ENCODE measurements at regions not wholly inside any gene's neighbourhood (a gene's known extent, or its start where the extent isn't known, plus 50 kb on each side); places are given as distances from the start of the nearest gene placed in this dataset.

GRCh38 chr11:45597097-45597496 lies 68.3 kb downstream of the CHST1 start:
- DNase-seq (ENCODE audit: low spot score) = no peak

GRCh38 chr11:45596571-45596970 lies 68.9 kb downstream of the CHST1 start:
- DNase-seq (ENCODE audit: low spot score) = no peak

DNA sequence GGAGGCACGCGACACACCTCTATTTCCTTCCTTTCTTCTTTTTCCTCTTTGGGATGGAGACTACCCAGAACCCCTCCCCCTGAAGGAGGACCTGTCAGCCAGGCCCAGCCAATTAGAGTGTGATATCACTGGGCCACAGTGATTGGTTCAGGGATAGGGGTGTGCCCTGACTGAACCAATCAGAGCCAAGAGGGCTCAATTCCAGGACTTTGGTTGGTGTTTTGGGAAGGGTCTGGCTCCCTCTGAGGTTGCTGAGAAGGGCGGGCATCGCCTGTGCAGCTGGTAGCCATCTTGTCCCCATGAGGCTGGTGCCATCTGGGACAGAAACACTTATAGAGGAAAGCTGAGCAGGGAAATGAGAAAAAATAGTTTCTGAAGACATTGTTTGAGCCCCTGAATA lies 71.4 kb downstream of the CHST1 start:
- no peak for DNase-seq (ENCODE audit: low spot score)

GRCh38 chr11:45592636-45593035 lies 72.8 kb downstream of the CHST1 start:
- DNase-seq (ENCODE audit: low spot score) = no peak

- no peak for DNase-seq (ENCODE audit: low spot score)
These were observed 74.7 kb downstream of the CHST1 start for GRCh38 chr11:45590743-45591142.

GRCh38 chr11:45585205-45585604 lies 80.2 kb downstream of the CHST1 start:
- DNase-seq (ENCODE audit: low spot score) = no peak

- no peak for DNase-seq (ENCODE audit: low spot score)
These were observed 81.3 kb downstream of the CHST1 start for GRCh38 chr11:45583981-45584566.

DNA sequence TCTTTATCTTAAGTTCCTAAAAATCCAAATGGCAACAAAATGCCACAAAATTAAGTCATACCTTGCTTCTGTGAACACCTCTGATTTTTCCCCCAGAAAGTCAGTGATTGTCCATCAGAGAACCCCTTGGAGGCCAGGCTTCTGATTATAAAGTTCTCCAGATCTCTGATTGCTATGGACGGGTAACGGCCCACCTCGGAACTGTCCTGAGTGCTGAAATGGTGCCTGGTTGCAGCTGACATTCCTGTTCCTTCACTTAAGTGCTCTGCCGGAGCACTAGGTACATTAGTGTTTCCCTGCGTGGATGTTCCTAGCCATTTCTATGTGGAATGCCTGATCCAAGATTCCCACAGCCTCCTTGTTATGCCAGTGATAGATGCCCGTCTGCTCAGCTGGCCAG lies 85.0 kb downstream of the CHST1 start:
- DNase-seq (ENCODE audit: low spot score) = peak; percentile 5

- no peak for DNase-seq (ENCODE audit: low spot score)
These were observed 87.1 kb downstream of the CHST1 start for GRCh38 chr11:45578316-45578715.

GRCh38 chr11:45577752-45578151 lies 87.7 kb downstream of the CHST1 start:
- DNase-seq (ENCODE audit: low spot score) = no peak

- no peak for DNase-seq (ENCODE audit: low spot score)
These were observed 88.8 kb downstream of the CHST1 start for GRCh38 chr11:45576461-45577215.

DNA sequence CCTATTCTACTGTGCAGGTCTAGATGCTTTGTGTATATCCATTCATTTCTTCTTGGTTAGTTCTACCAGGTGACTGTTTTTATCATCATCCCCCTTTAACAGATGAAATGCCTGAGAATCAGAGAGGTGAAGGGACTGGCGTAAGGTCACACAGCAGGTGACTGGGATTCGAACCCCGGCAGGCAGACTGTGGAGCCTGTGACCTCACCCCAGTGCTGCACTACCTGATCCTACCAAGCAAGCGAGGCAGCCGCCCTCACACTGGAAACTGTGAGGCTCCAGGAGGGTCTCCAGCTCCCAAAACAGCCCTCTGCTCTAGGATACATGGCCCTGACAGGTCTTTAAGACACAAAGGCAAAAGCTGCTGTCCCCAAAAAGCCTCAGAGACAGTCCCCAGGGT lies 91.7 kb downstream of the CHST1 start:
- no peak for DNase-seq (ENCODE audit: low spot score)

GRCh38 chr11:45572354-45573123 lies 92.9 kb downstream of the CHST1 start:
- no peak for DNase-seq (ENCODE audit: low spot score)

DNA sequence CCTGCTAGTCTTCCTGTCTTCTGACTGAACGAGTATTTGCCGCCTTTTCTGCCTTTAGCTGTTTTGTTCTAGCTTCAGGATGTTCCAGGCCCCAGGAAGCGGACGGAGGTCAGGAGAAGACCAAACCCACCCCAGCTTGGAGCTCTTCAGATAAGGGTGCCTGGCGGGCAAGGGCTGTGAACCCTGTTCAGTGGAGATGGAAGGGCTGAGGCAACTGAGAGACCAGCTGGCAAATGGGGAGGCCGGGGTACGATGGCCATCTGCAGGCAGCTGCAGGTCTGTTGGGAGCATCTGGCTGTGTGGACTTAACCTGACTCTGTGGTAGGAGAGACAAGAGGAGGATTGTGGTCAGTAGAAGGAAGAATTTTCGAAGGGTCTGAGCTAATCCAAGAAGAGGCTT lies 95.6 kb downstream of the CHST1 start:
- no peak for DNase-seq (ENCODE audit: low spot score)

DNA sequence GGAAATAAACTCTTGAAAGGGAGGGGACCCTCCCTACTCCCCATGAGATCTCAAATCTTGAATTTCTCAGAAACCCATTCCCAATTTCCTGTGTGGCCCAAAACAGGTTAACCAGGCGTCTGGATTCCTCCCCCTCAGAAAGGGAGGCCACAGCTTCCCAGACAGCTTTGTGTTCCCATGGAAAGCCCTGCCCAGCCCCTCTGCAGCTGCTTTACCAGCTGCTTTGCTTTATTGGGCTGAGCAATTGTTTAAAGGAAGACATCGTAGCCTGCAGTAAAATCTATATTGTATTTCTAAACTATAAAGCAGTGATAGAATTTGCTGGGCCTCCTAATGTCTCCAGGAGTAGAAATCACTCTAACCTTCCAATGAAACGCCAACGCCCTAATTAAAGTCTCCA lies 97.4 kb downstream of the CHST1 start:
- DNase-seq (ENCODE audit: low spot score) = no peak

- DNase-seq (ENCODE audit: low spot score) = no peak
These were observed 99.9 kb downstream of the CHST1 start for GRCh38 chr11:45565446-45565988.

DNA sequence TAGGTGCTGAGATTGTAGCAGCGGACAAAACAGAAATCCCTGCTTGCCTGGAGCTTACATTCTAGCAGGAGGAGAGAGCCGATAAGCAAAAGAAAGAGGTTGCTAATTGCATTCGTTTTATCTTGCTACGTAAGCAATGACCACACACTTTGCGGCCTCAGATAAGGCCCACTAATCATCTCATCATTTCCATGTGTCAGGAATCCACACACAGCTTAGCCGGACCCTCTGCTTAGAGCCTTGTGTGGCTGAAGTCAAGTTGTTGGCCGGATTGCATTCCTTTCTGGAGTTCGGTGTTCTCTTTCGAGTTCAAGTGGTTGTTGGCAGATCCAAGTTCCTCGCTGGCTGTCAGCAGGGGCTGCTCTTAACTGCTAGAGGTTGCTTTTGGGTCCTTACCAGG lies 101.6 kb downstream of the CHST1 start:
- DNase-seq (ENCODE audit: low spot score) = no peak

DNA sequence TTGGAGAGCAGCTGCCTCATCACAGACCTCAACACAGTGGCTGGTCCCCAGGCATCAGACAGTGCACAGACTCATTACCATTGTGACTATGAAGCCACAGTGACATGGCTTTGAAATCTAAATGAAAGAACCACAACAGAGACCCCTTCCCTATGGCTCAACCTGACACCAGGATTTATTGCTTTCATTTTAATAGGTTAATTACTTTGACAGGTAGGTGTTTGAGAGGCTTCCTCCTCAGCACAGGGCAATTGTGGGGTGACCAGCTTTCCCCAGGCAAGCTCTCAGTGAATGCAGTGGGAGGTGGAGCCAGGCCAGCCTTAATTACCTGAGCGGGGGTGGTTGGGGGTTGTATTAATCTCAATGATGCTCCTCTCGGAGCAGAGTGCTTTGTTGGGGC lies 102.3 kb downstream of the CHST1 start:
- no peak for DNase-seq (ENCODE audit: low spot score)

DNA sequence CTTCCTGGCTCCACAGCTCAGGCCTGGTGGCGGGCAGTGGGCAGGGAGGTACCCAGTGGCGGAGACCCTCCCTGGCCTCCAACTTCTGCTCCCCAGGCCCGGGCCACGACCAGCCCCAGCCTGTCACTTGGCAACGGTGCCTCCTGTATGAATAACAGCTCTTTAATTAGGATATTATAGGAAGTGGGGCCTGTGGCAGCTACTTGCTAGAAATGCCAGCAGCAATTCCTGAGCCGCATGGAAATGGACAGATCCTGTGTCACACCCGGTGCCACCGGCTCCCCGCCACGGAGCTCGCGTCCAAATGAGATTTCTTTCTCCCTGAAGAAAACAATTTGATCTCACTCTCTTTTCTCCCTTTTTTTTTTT lies 104.5 kb downstream of the CHST1 start:
- no peak for DNase-seq (ENCODE audit: low spot score)

DNA sequence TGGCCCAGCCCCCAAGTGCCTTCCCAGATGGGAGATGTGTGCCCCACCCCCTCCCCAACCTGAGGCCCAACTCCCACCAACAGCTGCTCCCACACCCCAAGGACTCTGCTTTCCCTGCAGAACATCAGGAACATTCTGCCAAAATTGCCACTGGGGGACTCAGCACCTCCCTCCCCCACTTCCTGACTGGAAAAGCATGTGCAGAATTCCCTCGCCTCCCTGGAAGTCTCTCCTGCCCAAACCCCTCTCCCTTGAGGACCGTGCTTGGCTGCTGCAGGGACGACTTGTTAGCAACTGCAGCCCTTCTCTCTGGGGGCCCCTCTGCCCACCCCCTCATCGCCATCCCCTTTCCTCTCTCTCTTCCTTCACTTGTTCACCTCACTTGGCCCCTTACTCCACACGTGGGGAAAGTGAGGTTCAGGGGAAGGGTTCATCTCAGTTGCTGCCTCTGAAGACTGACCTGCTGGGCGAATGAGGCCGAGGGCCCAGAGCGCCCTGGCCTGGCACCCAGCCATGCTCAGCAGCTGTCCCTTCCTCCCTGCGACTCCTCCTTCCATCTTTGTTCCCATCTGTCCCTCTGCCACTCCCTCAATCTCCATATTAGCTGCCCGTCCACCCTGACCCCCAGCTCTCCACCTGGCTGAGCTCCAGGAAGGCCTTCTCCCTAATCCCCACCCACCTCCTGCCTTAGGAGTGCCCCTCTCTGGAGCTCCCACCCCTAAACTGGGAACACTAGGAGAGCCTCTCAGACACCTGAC lies 105.1 kb downstream of the CHST1 start:
- no peak for DNase-seq (ENCODE audit: low spot score)

- DNase-seq (ENCODE audit: low spot score) = no peak
These were observed 108.3 kb downstream of the CHST1 start for GRCh38 chr11:45556851-45557707.
